IMR-90 (cell line): ENCODE measurements at regions not wholly inside any gene's neighbourhood (a gene's known extent, or its start where the extent isn't known, plus 50 kb on each side); places are given as distances from the start of the nearest gene placed in this dataset.

Experiments used
- ATAC-seq: fragments of 200-7000 bp; cut with Tn5 transposase; 2 replicates; pipeline ENCODE4 v1.9.1; 2020; ENCODE audit warnings: low read depth, mild to moderate bottlenecking, moderate library complexity
- BruUV-seq: library from RNA; stranded (reverse); fragments of 400-500 nt; replicated peaks from 2 replicates; lab custom pipeline; 2021; lab: Mats Ljungman, UMichigan
- CTCF ChIA-PET: fragments of 300-600 bp; formaldehyde crosslinking; extraction: SDS; loops from one replicate; lab custom pipeline; 2021; ENCODE audit warnings: antibody characterized with exemption; lab: Yijun Ruan, JAX
- POLR2A ChIA-PET: fragments of 300-600 bp; sonication (Branson Sonifier 250); formaldehyde crosslinking; loops from one replicate; lab custom pipeline; 2022; ENCODE audit warnings: antibody characterized with exemption; ENCODE audit not compliant: unreplicated experiment; lab: Charles Lee
- DNase-seq: peaks from one replicate; pipeline ENCODE4 v3.0.0; 2013
- H2AFZ ChIP-seq: replicated peaks from 2 replicates; pipeline ENCODE3; 2013; ENCODE audit warnings: low read length, mild to moderate bottlenecking; ENCODE audit not compliant: poor library complexity
- H2AK5ac ChIP-seq: 2 replicates; pipeline ENCODE4 v1.6.1; 2013; ENCODE audit warnings: low read depth, low read length, inconsistent platforms
- H2AK9ac ChIP-seq: replicated peaks from 2 replicates; pipeline ENCODE3; 2013; ENCODE audit warnings: mild to moderate bottlenecking, low read depth, low read length, moderate library complexity; ENCODE audit not compliant: poor library complexity
- H2BK120ac ChIP-seq: 2 replicates; pipeline ENCODE4 v1.6.1; 2013; ENCODE audit warnings: low read depth, low read length, inconsistent platforms
- H2BK15ac ChIP-seq: 3 replicates; pipeline ENCODE4 v1.6.1; 2013; ENCODE audit warnings: low read depth, low read length, inconsistent platforms
- H2BK20ac ChIP-seq: 2 replicates; pipeline ENCODE4 v1.6.1; 2013; ENCODE audit warnings: low read depth, mild to moderate bottlenecking, inconsistent platforms, low read length, moderate library complexity
- H2BK5ac ChIP-seq: 2 replicates; pipeline ENCODE4 v1.6.1; 2013; ENCODE audit warnings: mild to moderate bottlenecking, low read depth, low read length, inconsistent platforms; ENCODE audit not compliant: poor library complexity, severe bottlenecking
- H3K14ac ChIP-seq: replicated peaks from 2 replicates; pipeline ENCODE4 v1.6.1; 2013; ENCODE audit warnings: low read depth, low read length, inconsistent platforms
- H3K18ac ChIP-seq: 2 replicates; pipeline ENCODE4 v1.6.1; 2013; ENCODE audit warnings: low read depth, low read length, control low read depth
- H3K23ac ChIP-seq: 2 replicates; pipeline ENCODE4 v1.6.1; 2013; ENCODE audit warnings: low read depth, low read length, inconsistent platforms
- H3K27ac ChIP-seq: 2 replicates; pipeline ENCODE4 v1.5.1; 2013; ENCODE audit warnings: mild to moderate bottlenecking, control low read depth, low read length; ENCODE audit not compliant: insufficient read depth
- H3K27me3 ChIP-seq: 2 replicates; pipeline ENCODE4 v1.6.1; 2013; ENCODE audit warnings: low read length; ENCODE audit not compliant: control insufficient read depth, insufficient read depth
- H3K36me3 ChIP-seq: 2 replicates; pipeline ENCODE4 v1.6.1; 2013; ENCODE audit warnings: low read length, mixed read lengths; ENCODE audit not compliant: control insufficient read depth, insufficient read depth
- H3K4ac ChIP-seq: 2 replicates; pipeline ENCODE4 v1.6.1; 2013; ENCODE audit warnings: low read depth, low read length, inconsistent platforms
- H3K4me1 ChIP-seq: 2 replicates; pipeline ENCODE4 v1.6.1; 2013; ENCODE audit warnings: low read length, mixed read lengths; ENCODE audit not compliant: control insufficient read depth, insufficient read depth
- H3K4me2 ChIP-seq: 2 replicates; pipeline ENCODE4 v1.6.1; 2013; ENCODE audit warnings: low read depth, mild to moderate bottlenecking, control low read depth, low read length, moderate library complexity
- H3K4me3 ChIP-seq: 2 replicates; pipeline ENCODE4 v1.5.1; 2013; ENCODE audit warnings: low read depth, mild to moderate bottlenecking, control low read depth, low read length, moderate library complexity; ENCODE audit not compliant: insufficient read depth
- H3K56ac ChIP-seq: 2 replicates; pipeline ENCODE4 v1.6.1; 2013; ENCODE audit warnings: low read length, inconsistent platforms; ENCODE audit not compliant: insufficient read depth; ENCODE audit errors: extremely low read depth
- H3K79me1 ChIP-seq, 2 experiments: 2 replicates each; pipeline ENCODE4 v1.6.1; 2013; ENCODE audit warnings: low read length in 2 of 2, inconsistent platforms in 1 of 2, low read depth in 1 of 2
- H3K9ac ChIP-seq: 2 replicates; pipeline ENCODE4 v1.6.1; 2013; ENCODE audit warnings: low read depth, low read length, control low read depth
- H3K9me1 ChIP-seq: 2 replicates; pipeline ENCODE4 v1.6.1; 2013; ENCODE audit warnings: low read length, inconsistent platforms; ENCODE audit not compliant: insufficient read depth
- H3K9me3 ChIP-seq: 2 replicates; pipeline ENCODE4 v1.6.1; 2013; ENCODE audit warnings: low read length; ENCODE audit not compliant: control insufficient read depth, insufficient read depth
- H4K20me1 ChIP-seq: 2 replicates; pipeline ENCODE4 v1.6.1; 2013; ENCODE audit warnings: low read length, inconsistent platforms; ENCODE audit not compliant: insufficient read depth
- H4K5ac ChIP-seq: 2 replicates; pipeline ENCODE4 v1.6.1; 2013; ENCODE audit warnings: mild to moderate bottlenecking, low read depth, low read length, control low read depth
- H4K8ac ChIP-seq, 2 experiments: 2 replicates each; pipeline ENCODE4 v1.6.1; 2013; ENCODE audit warnings: low read depth in 2 of 2, low read length in 2 of 2, control low read depth in 1 of 2, inconsistent platforms in 1 of 2
- H4K91ac ChIP-seq: 2 replicates; pipeline ENCODE4 v1.6.1; 2013; ENCODE audit warnings: low read depth, low read length, inconsistent platforms; ENCODE audit not compliant: insufficient read depth
- MXI1 ChIP-seq: IDR thresholded peaks from 2 replicates; pipeline ENCODE4 v1.6.1; 2012; ENCODE audit warnings: low read depth, mild to moderate bottlenecking, low read length, moderate library complexity, borderline replicate concordance
- POLR2A ChIP-seq: IDR thresholded peaks from 2 replicates; pipeline ENCODE4 v1.6.1; 2012; ENCODE audit warnings: mild to moderate bottlenecking, low read depth, low read length
- RCOR1 ChIP-seq: IDR thresholded peaks from 2 replicates; pipeline ENCODE4 v1.6.1; 2012; ENCODE audit warnings: mild to moderate bottlenecking, low read length, improper control_type of control experiment; ENCODE audit not compliant: insufficient replicate concordance
- WGBS, 2 experiments: methylation state at CpG; one replicate each; pipeline versions ENCODE4 v1.1.5 to v1.1.7; 2013; ENCODE audit warnings: missing lambda C conversion rate in 2 of 2; ENCODE audit not compliant: insufficient read length in 1 of 2; ENCODE audit errors: extremely low coverage in 2 of 2; 5-methylcytosine and 5-hydroxymethylcytosine counted together
- dilution Hi-C: fragments of 300-500 bp; cut with HindIII; formaldehyde crosslinking; loops from one replicate; pipeline ENCODE4 v1.14.3; 2018; ENCODE audit warnings: low sequenced_read_pairs; ENCODE audit not compliant: unreplicated experiment
- in situ Hi-C: fragments of 300-500 bp; cut with MboI; formaldehyde crosslinking; loops from 3 replicates; pipeline ENCODE4 v1.14.3; 2019; ENCODE audit warnings: low sequenced_read_pairs, inconsistent platforms, mixed read lengths
- intact Hi-C: fragments of 100-400 bp; cut with micrococcal nuclease; formaldehyde crosslinking; loops from 2 replicates; pipeline ENCODE4 v1.10.0; 2022

DNA sequence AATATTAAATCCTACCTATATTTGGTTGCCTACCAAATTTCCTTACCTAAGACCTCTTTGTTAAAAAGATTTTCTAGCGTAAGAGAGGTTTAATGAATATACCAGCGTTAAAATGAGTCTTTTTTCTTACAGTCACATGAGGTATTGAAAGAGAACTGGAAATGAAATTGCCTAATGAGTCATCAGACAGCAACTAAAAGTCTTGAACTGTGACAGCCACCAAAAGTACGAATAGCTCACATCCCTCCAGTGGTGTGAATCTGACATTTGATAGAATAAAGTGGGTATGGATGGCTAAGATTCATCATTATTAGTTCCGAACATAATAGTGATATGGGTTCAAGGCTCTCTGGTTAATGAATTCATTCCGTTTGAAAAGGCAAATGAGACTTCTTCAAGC lies 1297.3 kb downstream of the AACS start:
- ChIA-PET CTCF (no interaction called here), POLR2A (no interaction called here)
- Histone ChIP-seq H2AK9ac (no peak overlapping the region), H3K27me3 (no peaks in the 10 kb centered on the region), H3K36me3 (no peaks in the 10 kb centered on the region), H3K4me3 (no peak overlapping the region), H3K56ac (no peak overlapping the region), H3K27ac (no peak overlapping the region), H3K9me1 (no peaks in the 10 kb centered on the region), H3K79me1 (no peaks in the 10 kb centered on the region), H3K14ac (no peak overlapping the region), H2BK20ac (no peak overlapping the region), H4K5ac (no peak overlapping the region), H2BK15ac (no peak overlapping the region), H2AK5ac (no peak overlapping the region), H3K18ac (no peak overlapping the region), H3K4ac (no peak overlapping the region), H4K8ac (no peak overlapping the region), H3K9ac (no peak overlapping the region), H3K9me3 (peaks cover 13% of the 10 kb centered on the region), H3K4me1 (no peaks in the 10 kb centered on the region), H2BK120ac (no peak overlapping the region), H3K4me2 (no peak overlapping the region), H4K91ac (no peak overlapping the region), H3K23ac (no peak overlapping the region), H2BK5ac (no peak overlapping the region), H4K20me1 (no peaks in the 10 kb centered on the region), H2AFZ (no peak overlapping the region)
- ATAC-seq (no peak), DNase-seq (no peak)
- no CpG with 5 or more reads among the region's 5 CpGs for WGBS, 2 experiments
- in situ Hi-C loops (no loop called here), intact Hi-C loops (no loop called here), dilution Hi-C loops (no loop called here)
- no TSS peak for BruUV-seq
- no peak for TF ChIP-seq RCOR1
- no peak for TF ChIP-seq POLR2A
- no peak for TF ChIP-seq MXI1
